HG03103 (cell line): ENCODE measurements at regions not wholly inside any gene's neighbourhood (a gene's known extent, or its start where the extent isn't known, plus 50 kb on each side); places are given as distances from the start of the nearest gene placed in this dataset.

Experiments
- ATAC-seq: cut with Tn5 transposase; IDR thresholded peaks from one replicate; pipeline ENCODE4 v1.9.1; 2021; ENCODE audit warnings: low read depth; ENCODE audit not compliant: unreplicated experiment

GRCh38 chr7:156090988-156091387 lies 278.7 kb upstream of the SHH start:
- ATAC-seq, result no peak

- ATAC-seq, result no peak
Observed at GRCh38 chr7:156089222-156089621, 277.0 kb upstream of the SHH start.

- no peak for ATAC-seq
Observed at GRCh38 chr7:156088115-156088514, 275.9 kb upstream of the SHH start.

GRCh38 chr7:156082048-156083040 lies 270.1 kb upstream of the SHH start:
- ATAC-seq, result no peak

GRCh38 chr7:156080596-156080995 lies 268.3 kb upstream of the SHH start:
- no peak for ATAC-seq

GRCh38 chr7:156080046-156080445 lies 267.8 kb upstream of the SHH start:
- ATAC-seq, result no peak

- no peak for ATAC-seq
Observed at GRCh38 chr7:156079156-156079555, 266.9 kb upstream of the SHH start.

- no peak for ATAC-seq
Observed at GRCh38 chr7:156074982-156075615, 262.8 kb upstream of the SHH start.

- ATAC-seq, result no peak
Observed at GRCh38 chr7:156074084-156074483, 261.8 kb upstream of the SHH start.

- ATAC-seq, result no peak
Observed at GRCh38 chr7:156073366-156074052, 261.2 kb upstream of the SHH start.

- ATAC-seq, result no peak
Observed at GRCh38 chr7:156071612-156072011, 259.3 kb upstream of the SHH start.

GRCh38 chr7:156069891-156070290 lies 257.6 kb upstream of the SHH start:
- ATAC-seq, result no peak

- ATAC-seq, result no peak
Observed at GRCh38 chr7:156067156-156067555, 254.9 kb upstream of the SHH start.

GRCh38 chr7:156065400-156065799 lies 253.1 kb upstream of the SHH start:
- no peak for ATAC-seq

GRCh38 chr7:156064971-156065386 lies 252.7 kb upstream of the SHH start:
- ATAC-seq, result no peak

GRCh38 chr7:156063241-156063810 lies 251.1 kb upstream of the SHH start:
- ATAC-seq, result no peak

- no peak for ATAC-seq
Observed at GRCh38 chr7:156062286-156062685, 250.0 kb upstream of the SHH start.

- no peak for ATAC-seq
Observed at GRCh38 chr7:156061689-156062255, 249.5 kb upstream of the SHH start.

- no peak for ATAC-seq
Observed at GRCh38 chr7:156060925-156061324, 248.7 kb upstream of the SHH start.

- no peak for ATAC-seq
Observed at GRCh38 chr7:156059369-156059768, 247.1 kb upstream of the SHH start.

GRCh38 chr7:156058248-156058647 lies 246.0 kb upstream of the SHH start:
- ATAC-seq, result no peak
